Peyer's patch (tissue), 4 donors: ENCODE measurements at regions not wholly inside any gene's neighbourhood (a gene's known extent, or its start where the extent isn't known, plus 50 kb on each side); places are given as distances from the start of the nearest gene placed in this dataset.

ENCODE experiments used
- DNase-seq, 3 donors: peaks; one replicate each; pipeline ENCODE4 v3.0.0-alpha.2; 2017 to 2019
- H3K27ac ChIP-seq, 4 donors: fragments of 200-600 bp; sonication (generic); one replicate each; pipeline ENCODE4 v1.5.1; 2016 to 2019
- H3K27me3 ChIP-seq, 2 donors: fragments of 200-600 bp; sonication (generic); one replicate each; pipeline ENCODE4 v1.5.1; 2019
- H3K36me3 ChIP-seq, 3 donors: fragments of 200-600 bp; sonication (generic); one replicate each; pipeline ENCODE4 v1.5.1; 2016 to 2019
- H3K4me1 ChIP-seq, 4 donors: fragments of 200-600 bp; sonication (generic); one replicate each; pipeline ENCODE4 v1.5.1; 2016 to 2019
- H3K4me3 ChIP-seq, 4 donors: fragments of 200-600 bp; sonication (generic); 1 replicate in 3 of 4; 2 replicates in 1 of 4; pipeline ENCODE4 v1.5.1; 2016 to 2019; ENCODE audit warnings: mild to moderate bottlenecking in 1 of 4
- H3K9me3 ChIP-seq, 4 donors: fragments of 200-600 bp; sonication (generic); one replicate each; pipeline ENCODE4 v1.5.1; 2016 to 2019; ENCODE audit warnings: mild to moderate bottlenecking in 1 of 4
- POLR2A ChIP-seq, 2 donors: fragments of 450-650 bp; IDR thresholded peaks; one replicate each; pipeline ENCODE4 v1.5.1; 2017; ENCODE audit warnings: antibody characterized with exemption in 2 of 2, mild to moderate bottlenecking in 2 of 2, moderate library complexity in 2 of 2
- TF ChIP-seq, protein P1 (sequence below), 6 experiments: fragments of 450-650 bp in 4 of 6; fragments of 200-600 bp in 2 of 6; sonication (generic) in 1 of 6; IDR thresholded peaks; one replicate each; pipeline ENCODE4 v1.5.1; 2017 to 2019; ENCODE audit warnings: antibody characterized with exemption in 6 of 6, mild to moderate bottlenecking in 3 of 6, moderate library complexity in 1 of 6

DNA sequence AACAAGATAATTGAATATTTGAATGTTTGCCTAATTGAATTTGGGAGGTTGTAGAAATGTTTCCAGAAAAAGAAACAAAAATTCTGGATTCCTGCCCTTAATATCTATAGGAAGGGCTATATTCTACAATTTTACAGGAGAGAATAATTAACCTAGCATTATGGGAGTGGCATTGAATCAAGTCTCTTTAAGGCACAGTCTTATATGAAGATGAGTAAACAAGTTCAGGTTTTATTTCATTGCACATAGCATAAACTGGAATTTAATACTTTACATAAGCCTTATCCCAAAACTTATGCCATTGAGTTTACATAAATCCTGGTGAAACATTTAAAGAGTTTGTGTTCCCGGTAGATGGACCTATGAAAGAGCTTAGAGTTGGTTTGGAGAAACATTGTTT is 138.1 kb upstream of the ADAMTSL1 start:
- Histone ChIP-seq H3K27ac (no peak overlapping the region), H3K9me3 (no peaks in the 10 kb centered on the region), H3K36me3 (no peaks in the 10 kb centered on the region), H3K27me3 (no peaks in the 10 kb centered on the region), H3K4me1 (peaks cover 0 to 9% (median 0%) of the 10 kb centered on the region in 4 donors), H3K4me3 (no peak overlapping the region)
- no peak for DNase-seq
- TF ChIP-seq, protein P1, sequence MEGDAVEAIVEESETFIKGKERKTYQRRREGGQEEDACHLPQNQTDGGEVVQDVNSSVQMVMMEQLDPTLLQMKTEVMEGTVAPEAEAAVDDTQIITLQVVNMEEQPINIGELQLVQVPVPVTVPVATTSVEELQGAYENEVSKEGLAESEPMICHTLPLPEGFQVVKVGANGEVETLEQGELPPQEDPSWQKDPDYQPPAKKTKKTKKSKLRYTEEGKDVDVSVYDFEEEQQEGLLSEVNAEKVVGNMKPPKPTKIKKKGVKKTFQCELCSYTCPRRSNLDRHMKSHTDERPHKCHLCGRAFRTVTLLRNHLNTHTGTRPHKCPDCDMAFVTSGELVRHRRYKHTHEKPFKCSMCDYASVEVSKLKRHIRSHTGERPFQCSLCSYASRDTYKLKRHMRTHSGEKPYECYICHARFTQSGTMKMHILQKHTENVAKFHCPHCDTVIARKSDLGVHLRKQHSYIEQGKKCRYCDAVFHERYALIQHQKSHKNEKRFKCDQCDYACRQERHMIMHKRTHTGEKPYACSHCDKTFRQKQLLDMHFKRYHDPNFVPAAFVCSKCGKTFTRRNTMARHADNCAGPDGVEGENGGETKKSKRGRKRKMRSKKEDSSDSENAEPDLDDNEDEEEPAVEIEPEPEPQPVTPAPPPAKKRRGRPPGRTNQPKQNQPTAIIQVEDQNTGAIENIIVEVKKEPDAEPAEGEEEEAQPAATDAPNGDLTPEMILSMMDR (IDR thresholded peaks at IDR 0.05): no peak
- no peak for TF ChIP-seq POLR2A (IDR thresholded peaks at IDR 0.05)

DNA sequence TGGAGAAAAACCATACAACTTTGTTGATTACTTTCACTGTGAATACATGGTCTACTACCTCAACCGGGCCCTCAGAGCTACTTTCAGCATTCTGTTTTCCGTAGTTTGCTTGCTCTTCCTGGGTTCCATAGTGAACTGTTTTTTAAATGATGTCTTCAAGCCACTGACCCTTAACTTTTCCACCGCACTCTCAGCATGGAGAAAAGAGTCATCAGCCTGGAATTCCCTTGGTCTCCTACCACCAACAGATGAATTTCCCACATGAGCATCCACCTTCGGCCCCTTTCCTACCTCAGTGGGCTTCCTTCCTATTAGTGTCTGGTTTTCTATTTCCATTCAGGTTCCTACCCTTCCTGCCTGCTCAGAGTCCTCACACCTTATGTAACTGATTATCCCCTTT is 135.9 kb upstream of the ADAMTSL1 start:
- no peak overlapping the region for H3K4me3 ChIP-seq
- no peaks in the 10 kb centered on the region for H3K9me3 ChIP-seq
- H3K4me1 ChIP-seq: no peaks in the 10 kb centered on the region
- DNase-seq: no peak
- H3K36me3 ChIP-seq: no peaks in the 10 kb centered on the region
- no peaks in the 10 kb centered on the region for H3K27me3 ChIP-seq
- H3K27ac ChIP-seq: no peak overlapping the region
- TF ChIP-seq POLR2A (IDR thresholded peaks at IDR 0.05): no peak
- TF ChIP-seq, protein P1 (IDR thresholded peaks at IDR 0.05): no peak

DNA sequence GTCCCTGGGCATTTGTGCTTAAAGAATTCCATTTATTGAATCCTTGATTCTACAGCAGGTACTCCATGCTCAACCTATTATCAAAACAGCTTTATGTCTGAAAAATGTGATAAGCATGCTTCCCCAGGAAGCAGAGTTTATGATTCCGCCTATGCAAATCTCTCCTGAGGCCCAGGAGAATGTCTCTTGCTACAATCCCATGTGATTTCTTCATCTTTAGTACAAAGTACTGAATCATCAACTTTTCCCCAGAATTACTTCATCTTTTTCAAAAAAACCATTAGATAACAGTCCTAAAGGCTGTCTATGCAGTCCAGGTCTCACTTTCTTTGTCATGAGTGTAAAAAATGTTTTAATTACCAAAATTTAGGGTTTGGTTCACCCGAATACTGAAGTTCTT is 130.2 kb upstream of the ADAMTSL1 start:
- Histone ChIP-seq H3K4me3 (no peak overlapping the region), H3K9me3 (no peaks in the 10 kb centered on the region), H3K27me3 (no peaks in the 10 kb centered on the region), H3K36me3 (no peaks in the 10 kb centered on the region), H3K27ac (no peak overlapping the region), H3K4me1 (no peaks in the 10 kb centered on the region)
- TF ChIP-seq POLR2A (IDR thresholded peaks at IDR 0.05): no peak
- TF ChIP-seq, protein P1 (IDR thresholded peaks at IDR 0.05): no peak
- no peak for DNase-seq

DNA sequence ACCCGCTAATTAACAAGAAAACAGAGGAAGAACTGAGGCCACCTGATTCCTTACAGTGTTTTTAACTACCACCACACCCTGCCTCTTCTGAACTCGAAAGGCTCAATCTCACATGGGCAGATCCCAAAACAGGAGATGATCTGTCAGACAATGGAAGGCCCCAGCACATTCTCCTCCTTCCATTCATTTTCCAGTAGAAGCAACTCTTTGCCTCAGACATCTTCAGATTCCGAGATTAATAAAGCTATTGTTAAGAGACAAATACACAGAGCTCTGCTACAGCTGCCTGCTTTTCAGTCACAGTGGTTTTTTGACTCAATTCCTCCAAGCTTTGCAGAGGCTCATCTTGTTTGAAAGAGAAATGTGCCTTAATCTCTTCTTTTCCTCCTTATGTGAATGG is 127.2 kb upstream of the ADAMTSL1 start:
- H3K36me3 ChIP-seq: no peaks in the 10 kb centered on the region
- DNase-seq: no peak
- TF ChIP-seq, protein P1 (IDR thresholded peaks at IDR 0.05): no peak
- no peak for TF ChIP-seq POLR2A (IDR thresholded peaks at IDR 0.05)

DNA sequence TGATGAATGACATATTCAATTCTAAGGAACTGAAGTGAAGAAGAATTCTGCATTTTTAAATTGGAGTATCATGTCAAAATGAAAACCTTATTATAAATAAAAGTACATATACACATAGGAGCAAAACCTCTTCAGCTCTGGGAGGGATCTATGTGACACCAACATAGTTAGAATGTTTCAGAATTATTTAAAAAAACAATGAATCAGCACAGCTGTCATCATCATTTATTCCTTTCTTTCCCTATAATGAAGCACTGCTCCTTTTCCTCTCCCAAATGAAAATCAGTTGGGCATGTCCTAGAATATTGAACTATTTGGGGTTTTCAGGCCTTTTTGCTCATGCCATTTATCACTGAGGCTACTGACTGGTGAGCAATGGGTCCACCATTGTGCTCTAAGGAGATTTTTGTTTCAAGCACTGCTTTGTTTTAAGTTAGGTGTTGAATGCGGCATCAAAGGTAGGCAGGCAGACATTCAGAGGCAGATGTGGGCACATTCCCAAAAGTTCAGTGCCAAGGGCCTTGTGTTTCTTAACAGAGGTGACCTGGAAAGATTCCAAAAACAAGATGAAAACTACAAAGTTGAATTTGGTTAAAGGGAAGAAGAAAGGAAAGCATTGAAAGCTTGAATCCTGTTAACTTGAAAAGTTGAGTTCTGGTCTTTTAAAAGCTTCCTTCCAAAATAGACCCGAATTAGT is 126.4 kb upstream of the ADAMTSL1 start:
- no peak overlapping the region for H3K27ac ChIP-seq
- no peaks in the 10 kb centered on the region for H3K27me3 ChIP-seq
- H3K36me3 ChIP-seq: no peaks in the 10 kb centered on the region
- DNase-seq: no peak
- H3K4me3 ChIP-seq: no peak overlapping the region
- H3K9me3 ChIP-seq: no peaks in the 10 kb centered on the region
- no peaks in the 10 kb centered on the region for H3K4me1 ChIP-seq
- TF ChIP-seq, protein P1 (IDR thresholded peaks at IDR 0.05): no peak
- no peak for TF ChIP-seq POLR2A (IDR thresholded peaks at IDR 0.05)

More for the DNA sequence above, 127.2 kb upstream of the ADAMTSL1 start:
- H3K9me3 ChIP-seq: no peaks in the 10 kb centered on the region
- no peak overlapping the region for H3K4me3 ChIP-seq
- H3K27me3 ChIP-seq: no peaks in the 10 kb centered on the region
- H3K4me1 ChIP-seq: no peaks in the 10 kb centered on the region
- H3K27ac ChIP-seq: no peak overlapping the region

DNA sequence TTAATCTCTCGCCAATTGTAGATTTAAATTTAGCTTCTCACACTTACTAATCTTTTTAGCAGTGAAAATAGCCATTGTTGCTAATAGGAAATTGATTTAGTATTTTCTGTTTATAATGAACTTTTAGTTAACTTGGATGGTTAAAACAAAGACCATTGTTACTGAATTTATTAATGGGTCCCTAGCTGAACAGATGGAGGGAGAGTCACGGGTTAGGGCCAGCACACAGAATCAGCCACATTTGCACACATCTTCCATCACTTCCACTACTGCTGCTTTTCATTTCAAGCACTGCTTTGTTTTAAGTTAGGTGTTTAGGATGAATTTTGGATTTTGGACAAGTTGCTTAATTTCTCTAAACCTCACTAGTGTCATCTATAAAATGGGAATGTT is 125.9 kb upstream of the ADAMTSL1 start:
- no peak for DNase-seq
- no peaks in the 10 kb centered on the region for H3K9me3 ChIP-seq
- H3K27ac ChIP-seq: no peak overlapping the region
- TF ChIP-seq, protein P1 (IDR thresholded peaks at IDR 0.05): no peak
- no peak for TF ChIP-seq POLR2A (IDR thresholded peaks at IDR 0.05)
- no peaks in the 10 kb centered on the region for H3K27me3 ChIP-seq
- H3K4me3 ChIP-seq: no peak overlapping the region
- no peaks in the 10 kb centered on the region for H3K4me1 ChIP-seq
- no peaks in the 10 kb centered on the region for H3K36me3 ChIP-seq
